ELR (cell line): ENCODE measurements at regions not wholly inside any gene's neighbourhood (a gene's known extent, or its start where the extent isn't known, plus 50 kb on each side); places are given as distances from the start of the nearest gene placed in this dataset.
"Not testable (repeated sequence)": the region's sequence is repeated elsewhere in the genome, so short reads cannot be mapped to it uniquely, and the experiment has no call there.

Experiments
- DNase-seq: peaks from one replicate; pipeline ENCODE4 v3.0.0-alpha.2; 2015; ENCODE audit warnings: low read depth

DNA sequence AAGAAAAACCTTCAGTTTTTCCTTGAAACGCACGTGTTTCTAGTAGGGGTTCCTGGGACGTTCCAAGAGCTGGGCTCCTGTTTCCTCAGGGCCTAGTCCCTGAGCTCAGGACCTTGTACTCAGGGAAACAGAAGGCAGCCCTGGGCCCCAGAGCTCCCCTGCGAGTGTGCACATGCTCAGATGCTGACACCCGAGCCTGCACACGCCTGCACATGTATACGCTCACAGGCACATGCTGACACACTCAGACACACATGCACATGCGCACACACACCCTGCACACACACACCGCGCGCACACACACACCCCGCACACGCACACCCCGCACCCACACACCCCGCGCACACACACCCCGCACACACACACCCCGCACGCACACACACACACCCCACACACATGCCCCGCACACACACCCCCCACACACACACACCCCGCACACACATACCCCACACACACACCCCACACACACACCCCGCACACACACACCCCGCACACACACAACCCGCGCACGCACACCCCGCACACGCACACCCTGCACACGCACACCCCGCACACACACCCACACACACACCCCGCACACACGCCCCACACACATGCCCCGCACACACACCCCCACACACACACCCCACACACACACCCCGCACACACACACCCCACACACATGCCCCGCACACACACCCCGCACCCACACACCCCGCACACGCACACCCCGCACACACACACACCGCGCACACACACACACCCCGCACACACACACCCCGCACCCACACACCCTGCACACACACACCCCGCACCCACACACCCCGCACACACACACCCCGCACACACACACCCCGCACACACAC is 52.2 kb downstream of the CALML3 start:
- DNase-seq = peak; percentile 52

DNA sequence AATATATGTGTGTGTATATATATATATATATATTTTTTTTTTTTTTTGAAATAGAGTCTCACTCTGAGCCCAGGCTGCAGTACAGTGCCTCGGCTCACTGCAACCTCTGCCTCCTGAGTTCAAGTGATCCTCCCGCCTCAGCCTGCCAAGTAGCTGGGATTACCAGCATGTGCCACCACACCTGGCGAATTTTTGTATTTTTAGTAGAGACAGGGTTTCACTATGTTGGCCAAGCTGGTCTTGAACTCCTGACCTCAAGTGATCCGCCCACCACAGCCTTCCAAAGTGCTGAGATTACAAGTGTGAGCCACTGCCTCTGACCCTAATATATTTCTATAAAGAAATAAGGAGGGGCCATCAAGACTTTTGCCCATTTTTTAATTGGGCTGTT is 55.3 kb downstream of the CALML3 start:
- DNase-seq = not testable (repeated sequence)

DNA sequence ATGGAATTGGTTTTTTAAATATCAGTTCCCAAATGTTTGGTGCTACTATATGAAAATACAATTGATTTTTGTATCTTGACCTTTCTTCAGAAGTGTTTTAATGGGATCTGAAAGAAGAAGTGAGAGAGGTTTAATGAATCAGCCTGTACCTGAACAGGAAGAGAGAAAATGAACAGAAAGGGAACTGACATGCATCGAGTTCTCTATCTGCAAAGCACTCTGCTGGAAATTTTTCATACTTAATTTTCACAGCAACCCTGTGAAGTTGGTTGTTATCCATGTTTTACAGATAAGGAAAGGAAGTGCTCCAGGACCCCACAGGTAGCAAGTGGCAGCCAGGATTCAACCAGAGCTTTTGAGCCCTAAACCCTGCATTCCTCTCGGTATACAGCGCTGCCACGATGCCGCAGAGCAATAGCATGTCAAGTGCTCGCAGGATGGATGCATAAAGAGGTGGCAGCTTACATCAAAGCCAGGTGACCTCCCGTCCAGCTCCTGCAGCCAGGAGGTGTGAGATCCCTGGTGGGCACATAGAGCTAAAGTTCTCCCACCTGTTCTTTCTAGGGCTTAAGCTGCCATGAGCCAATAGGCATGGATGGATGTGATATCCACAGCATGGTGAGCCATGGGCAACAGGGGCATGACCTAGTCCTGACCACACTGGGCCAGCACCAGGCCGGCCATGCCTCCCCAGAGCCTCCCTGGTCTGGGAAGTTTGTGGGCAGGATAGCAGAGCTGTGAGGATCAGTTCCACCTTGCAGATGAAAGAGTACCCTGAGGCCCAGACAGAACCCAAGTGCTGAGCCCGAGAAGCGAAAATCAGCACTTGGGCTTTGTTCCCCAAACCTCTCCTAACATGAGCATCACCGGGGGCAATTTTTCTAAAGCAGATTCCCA is 57.2 kb downstream of the CALML3 start:
- DNase-seq = no peak

DNA sequence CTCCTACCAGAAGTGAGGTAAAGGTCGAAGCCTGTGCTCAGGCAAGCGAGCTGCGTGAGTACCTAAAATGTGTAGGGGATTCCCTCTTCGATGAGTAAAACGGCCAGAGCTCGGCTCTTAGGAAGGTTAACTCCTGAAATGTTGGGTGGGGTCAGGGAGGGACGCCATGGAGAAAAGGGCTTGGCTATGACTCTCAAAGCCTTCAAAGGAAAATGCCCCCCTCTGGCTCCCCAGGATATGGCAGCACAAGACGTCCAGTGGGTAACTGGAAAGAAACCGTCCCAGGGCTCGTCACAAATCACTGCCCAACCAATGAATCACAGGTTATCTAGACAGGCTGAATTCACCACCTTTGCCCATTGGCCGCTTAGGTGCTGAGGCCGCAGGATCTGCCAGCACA is 58.0 kb downstream of the CALML3 start:
- no peak for DNase-seq

DNA sequence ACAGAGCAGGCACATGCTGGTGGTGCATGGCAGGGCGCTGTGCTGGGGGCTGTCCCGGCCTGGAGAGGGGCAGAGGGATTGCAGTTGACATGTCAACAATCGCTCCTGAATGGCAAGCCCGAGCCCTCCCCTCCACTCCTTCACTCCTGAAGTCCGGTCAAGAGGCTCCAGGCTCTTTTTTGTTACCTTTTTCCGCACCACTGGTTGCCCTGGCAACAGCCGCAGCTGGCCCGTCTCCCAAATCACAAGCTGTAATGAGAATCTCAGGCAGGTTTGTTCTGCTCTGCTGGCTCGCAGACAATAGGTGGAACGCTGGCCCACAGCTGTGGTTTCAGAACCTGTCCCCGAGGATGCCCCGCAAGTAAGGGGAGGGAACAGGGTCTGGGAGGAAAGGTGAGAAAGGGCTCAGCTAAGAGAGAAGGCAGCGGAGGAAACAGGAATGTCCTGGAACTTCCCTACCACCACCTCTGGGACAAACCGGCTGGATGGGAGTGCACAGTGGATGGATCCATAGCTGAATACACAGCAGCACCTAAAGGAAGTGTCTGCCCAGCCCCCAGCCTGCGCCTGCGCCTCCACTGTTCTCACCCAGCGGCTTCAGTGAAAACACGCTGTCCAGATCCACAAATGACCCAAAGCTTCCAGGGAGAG is 58.9 kb downstream of the CALML3 start:
- no peak for DNase-seq

DNA sequence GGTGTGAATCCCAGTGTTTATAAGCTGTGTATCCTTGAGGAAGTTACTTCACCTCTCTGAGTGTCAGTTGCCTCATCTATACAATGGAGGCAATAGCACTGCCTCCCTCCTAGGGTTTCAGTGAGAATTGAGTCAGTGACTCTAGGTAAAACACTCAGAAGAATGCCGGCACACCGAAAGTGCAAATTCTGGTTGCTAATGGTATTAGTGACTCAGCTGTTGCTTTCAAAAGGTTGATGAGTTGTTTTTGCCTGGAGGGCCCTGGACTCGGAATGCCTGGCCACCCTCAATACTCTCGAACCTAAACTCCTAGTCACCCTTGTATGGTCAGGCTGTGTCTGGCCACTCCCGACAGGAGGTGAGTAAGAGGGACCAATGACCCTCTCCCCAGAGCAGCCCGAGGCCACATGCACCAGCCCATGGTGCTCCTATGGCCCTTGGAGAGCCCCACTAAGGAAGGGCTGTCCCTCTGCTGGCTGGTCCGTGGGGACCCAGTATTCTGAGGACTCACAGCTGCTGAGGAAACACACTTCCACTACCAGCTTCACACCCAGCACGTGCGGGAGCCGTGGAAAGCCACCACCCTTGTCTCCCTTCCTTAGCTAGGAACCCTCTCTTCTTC is 60.2 kb downstream of the CALML3 start:
- DNase-seq = peak; percentile 100

DNA sequence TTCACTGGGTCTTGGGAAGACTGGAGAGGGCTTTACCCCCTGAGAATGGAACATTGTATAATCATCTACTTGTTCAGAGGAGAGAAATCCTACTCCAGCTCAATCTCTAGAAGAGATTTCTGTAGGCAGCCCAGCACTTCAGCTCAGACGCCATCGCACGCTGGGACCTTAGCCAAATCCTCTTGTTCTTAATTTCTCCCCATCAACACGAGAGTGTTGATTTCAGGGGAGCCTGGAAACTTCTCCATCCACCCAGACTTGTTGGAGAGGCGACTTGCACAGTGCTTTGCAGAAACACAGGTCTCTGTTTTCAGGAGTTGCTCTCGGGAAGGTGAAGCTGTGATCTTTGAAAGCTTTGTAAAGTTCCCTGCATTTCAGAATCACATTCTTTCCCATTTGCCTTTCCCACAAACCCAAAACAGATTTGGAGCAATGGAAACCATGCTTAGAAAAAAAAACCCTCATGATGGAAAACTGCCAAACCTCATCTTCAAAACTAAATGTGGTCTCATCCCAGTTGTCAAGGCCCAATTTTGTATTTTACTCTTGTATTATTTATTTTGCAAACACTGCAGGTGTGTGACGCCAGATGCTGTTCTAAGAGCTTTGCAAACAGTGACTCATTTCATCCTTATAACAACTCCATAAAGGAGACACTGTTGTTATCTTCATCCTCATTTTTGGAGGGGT is 60.9 kb downstream of the CALML3 start:
- peak; percentile 26 for DNase-seq

DNA sequence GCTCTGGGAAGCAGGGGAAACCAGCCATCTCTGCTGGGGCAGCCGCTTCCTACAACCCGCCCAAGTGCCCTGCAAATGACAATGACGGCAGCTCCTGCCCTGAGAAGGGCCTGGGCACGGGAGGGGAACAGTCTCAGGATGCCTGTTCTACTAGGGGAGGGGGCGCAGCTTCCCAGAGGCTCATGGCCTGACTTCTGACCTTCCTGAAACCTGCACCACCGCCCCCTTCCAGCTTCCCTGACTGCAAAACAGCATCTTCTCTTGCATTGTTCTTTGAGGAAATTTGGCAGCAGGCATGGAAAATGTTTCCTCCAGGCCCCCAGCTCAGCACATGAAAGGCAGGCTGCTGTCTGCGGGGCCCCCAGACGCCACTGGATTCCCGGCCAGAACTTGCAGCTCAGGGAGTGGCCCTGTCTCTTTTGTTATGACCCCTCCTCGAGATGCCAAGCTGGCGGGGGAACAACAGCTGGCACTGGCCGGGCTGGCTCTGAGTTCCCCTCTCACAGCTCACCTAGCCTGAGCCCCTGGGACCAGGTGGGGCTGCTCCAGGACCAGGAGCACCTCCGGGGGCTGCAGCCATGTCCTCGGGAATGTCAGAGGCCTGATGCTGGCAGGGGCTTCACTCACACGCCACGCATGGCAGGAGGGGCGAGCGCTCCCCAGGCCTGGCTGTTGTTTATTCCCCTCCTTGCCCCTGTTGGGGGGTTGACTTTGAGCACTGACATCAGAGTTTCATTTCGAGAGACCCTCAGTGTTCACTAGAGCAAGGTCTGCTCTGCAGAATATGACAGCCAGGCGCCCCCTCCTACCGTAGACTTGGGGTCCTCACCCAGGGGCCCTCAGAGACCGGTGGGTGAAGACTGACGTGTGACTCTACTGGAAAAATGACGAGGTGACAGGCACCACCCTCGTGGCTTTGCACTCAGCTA is 62.7 kb downstream of the CALML3 start:
- DNase-seq = no peak

DNA sequence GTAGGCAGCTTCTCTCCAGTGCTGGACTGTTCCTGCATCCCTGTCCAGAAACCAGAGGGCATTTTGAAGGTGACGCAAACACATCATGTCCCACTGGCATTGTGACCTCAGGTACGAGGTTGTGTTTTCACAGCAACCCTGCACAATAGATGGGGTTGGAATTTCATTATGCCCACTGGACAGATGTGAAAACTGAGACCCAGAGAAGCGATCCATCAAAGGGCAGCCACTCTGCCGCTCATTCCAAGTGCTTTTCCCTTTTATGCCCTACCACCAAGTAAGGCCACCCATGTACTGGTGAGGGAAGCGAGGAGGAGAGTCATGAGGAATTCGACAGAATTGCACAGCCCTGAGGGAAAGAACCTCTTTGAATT is 63.3 kb downstream of the CALML3 start:
- no peak for DNase-seq

DNA sequence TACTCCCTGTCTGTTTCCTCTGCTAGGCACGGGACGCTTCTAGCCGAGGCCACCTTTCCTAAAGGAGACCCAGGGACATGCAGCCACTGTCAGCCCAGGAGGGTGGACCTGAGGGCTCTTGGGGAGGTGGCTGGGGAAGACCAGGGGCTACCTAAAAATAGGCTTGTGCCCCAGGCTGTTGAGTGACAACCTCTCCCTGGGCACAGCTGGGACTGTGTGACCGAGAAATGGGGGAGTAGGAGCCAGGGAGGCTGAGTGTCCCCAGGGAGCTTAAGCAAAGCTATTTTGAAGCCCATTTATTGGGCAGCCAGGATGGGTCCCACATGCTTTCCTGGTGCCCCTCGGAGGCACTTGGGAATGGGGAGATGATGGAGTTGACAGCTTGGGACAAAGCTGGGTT is 63.8 kb downstream of the CALML3 start:
- no peak for DNase-seq
